Osteocyte (in vitro differentiated cells): ENCODE measurements at regions not wholly inside any gene's neighbourhood (a gene's known extent, or its start where the extent isn't known, plus 50 kb on each side); places are given as distances from the start of the nearest gene placed in this dataset.

Experiments
- DNase-seq: peaks from one replicate; pipeline ENCODE4 v3.0.0; 2021; ENCODE audit warnings: mixed read lengths; ENCODE audit not compliant: unreplicated experiment; ENCODE audit errors: extremely low spot score
- H3K27ac Mint-ChIP-seq: one replicate; pipeline ENCODE4 v1.8.0; 2021; ENCODE audit warnings: mild to moderate bottlenecking, mixed read lengths; ENCODE audit not compliant: unreplicated experiment
- H3K27me3 Mint-ChIP-seq: one replicate; pipeline ENCODE4 v1.8.0; 2021; ENCODE audit warnings: mixed read lengths; ENCODE audit not compliant: unreplicated experiment
- H3K36me3 Mint-ChIP-seq: one replicate; pipeline ENCODE4 v1.8.0; 2021; ENCODE audit warnings: mixed read lengths; ENCODE audit not compliant: unreplicated experiment
- H3K4me1 Mint-ChIP-seq: one replicate; pipeline ENCODE4 v1.8.0; 2021; ENCODE audit warnings: mixed read lengths; ENCODE audit not compliant: unreplicated experiment
- H3K4me3 Mint-ChIP-seq: one replicate; pipeline ENCODE4 v1.8.0; 2021; ENCODE audit warnings: mild to moderate bottlenecking, moderate library complexity, mixed read lengths; ENCODE audit not compliant: unreplicated experiment
- H3K9me3 Mint-ChIP-seq: one replicate; pipeline ENCODE4 v1.8.0; 2021; ENCODE audit warnings: mixed read lengths; ENCODE audit not compliant: unreplicated experiment
- CTCF ChIP-seq: fragments of 200-600 bp; sonication (generic); IDR thresholded peaks from 2 replicates; pipeline ENCODE4 v1.5.0; 2021; ENCODE audit warnings: antibody characterized with exemption, mild to moderate bottlenecking, moderate library complexity

- no peaks in the 10 kb centered on the region for H3K9me3 Mint-ChIP-seq
- TF ChIP-seq CTCF: no peak
- H3K4me3 Mint-ChIP-seq: no peak overlapping the region
Observed at GRCh38 chr7:15866753-15867152, 180.3 kb upstream of the MEOX2 start.

GRCh38 chr7:15864626-15864991 lies 178.1 kb upstream of the MEOX2 start:
- Mint-ChIP-seq H3K4me1 (peaks cover 11% of the 10 kb centered on the region), H3K9me3 (peaks cover 2% of the 10 kb centered on the region), H3K36me3 (no peaks in the 10 kb centered on the region), H3K4me3 (no peak overlapping the region), H3K27ac (no peak overlapping the region), H3K27me3 (no peaks in the 10 kb centered on the region)
- no peak for TF ChIP-seq CTCF
- no peak for DNase-seq

More at GRCh38 chr7:15866753-15867152, 180.3 kb upstream of the MEOX2 start:
- Mint-ChIP-seq H3K27ac (no peak overlapping the region), H3K36me3 (no peaks in the 10 kb centered on the region), H3K4me1 (peaks cover 10% of the 10 kb centered on the region), H3K27me3 (no peaks in the 10 kb centered on the region)
- DNase-seq: no peak

DNA sequence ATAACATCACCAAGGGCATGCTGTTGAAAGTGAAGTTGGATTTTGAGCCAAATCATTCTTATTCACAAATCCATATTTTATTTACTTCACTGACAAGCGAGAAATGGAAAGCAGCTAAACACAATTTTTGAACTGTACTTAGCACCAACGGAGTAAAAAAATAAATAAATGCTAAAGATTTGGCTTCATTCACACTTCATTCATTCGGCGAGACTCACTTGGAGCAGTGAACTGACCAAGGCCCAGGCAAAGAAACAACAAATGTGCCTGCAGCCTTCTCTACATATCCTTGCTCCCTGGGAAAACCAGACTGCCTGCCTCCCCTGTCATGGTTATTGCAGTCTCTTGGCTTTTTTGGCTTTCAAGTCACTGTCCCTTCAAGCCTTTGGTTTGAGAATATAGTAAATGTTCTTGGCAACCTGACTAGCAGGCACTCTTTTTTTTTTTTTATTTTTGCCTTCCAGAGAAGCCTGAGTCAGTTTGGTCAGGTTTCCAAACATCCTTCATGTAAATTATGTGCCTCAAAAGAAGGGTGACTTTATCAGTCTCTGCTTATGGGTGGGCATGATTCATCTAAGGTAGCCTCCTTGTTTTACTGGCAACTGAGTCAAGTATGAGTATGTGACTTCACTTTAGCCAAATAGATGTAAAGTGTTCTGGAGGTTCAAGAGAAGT lies 177.6 kb upstream of the MEOX2 start:
- no peak for DNase-seq
- Mint-ChIP-seq H3K27ac (no peak overlapping the region), H3K27me3 (no peaks in the 10 kb centered on the region), H3K4me1 (peaks cover 11% of the 10 kb centered on the region), H3K36me3 (no peaks in the 10 kb centered on the region), H3K9me3 (peaks cover 7% of the 10 kb centered on the region), H3K4me3 (no peak overlapping the region)
- no peak for TF ChIP-seq CTCF

- no peaks in the 10 kb centered on the region for H3K36me3 Mint-ChIP-seq
- peaks cover 11% of the 10 kb centered on the region for H3K4me1 Mint-ChIP-seq
- H3K27ac Mint-ChIP-seq: no peak overlapping the region
- no peak for DNase-seq
- no peaks in the 10 kb centered on the region for H3K27me3 Mint-ChIP-seq
- no peak overlapping the region for H3K4me3 Mint-ChIP-seq
- H3K9me3 Mint-ChIP-seq: peaks cover 7% of the 10 kb centered on the region
- TF ChIP-seq CTCF: no peak
Observed at GRCh38 chr7:15862781-15863165, 176.3 kb upstream of the MEOX2 start.

DNA sequence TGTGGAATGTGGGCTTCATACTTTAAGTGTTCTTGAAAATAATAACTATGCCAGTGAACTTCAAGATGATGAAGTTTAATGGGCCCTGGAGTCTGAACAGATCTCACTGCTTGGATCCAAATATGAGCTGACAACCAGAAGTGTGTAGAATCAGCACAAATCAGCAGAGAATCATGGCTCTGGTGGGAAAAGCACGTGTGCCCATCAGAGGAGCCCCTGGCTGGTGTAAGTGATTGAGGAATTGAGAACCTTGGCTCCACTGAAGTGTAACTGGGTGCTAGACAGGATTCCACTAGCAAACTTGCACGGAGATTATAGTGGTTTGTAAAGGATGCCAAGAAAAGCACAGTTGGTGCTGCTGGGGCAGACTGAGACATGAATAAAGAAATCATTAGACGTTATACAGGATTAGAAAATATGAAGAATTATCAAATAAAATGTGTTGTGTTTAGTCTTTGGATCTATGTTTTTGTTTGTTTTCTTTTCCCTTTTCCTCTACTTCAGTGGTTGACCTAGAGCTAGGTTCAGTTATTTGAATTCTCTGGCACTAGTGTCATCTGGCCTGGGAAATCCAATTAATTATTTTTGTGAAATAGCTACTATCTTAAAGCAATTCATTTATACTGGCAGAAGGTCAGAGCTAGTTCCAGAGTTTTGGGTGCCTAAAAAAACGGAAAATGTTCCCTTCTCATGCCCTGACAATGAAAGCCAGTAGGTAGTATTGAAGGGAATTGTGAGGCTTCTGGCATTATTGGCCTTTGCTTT lies 175.7 kb upstream of the MEOX2 start:
- Mint-ChIP-seq H3K4me3 (no peak overlapping the region), H3K27ac (peak overlapping the region; percentile 25), H3K27me3 (no peaks in the 10 kb centered on the region), H3K36me3 (no peaks in the 10 kb centered on the region), H3K4me1 (peaks cover 11% of the 10 kb centered on the region), H3K9me3 (peaks cover 7% of the 10 kb centered on the region)
- no peak for TF ChIP-seq CTCF
- no peak for DNase-seq
